GM12865 (cell line): ENCODE measurements at regions not wholly inside any gene's neighbourhood (a gene's known extent, or its start where the extent isn't known, plus 50 kb on each side); places are given as distances from the start of the nearest gene placed in this dataset.

ENCODE experiments used
- DNase-seq: peaks from one replicate; pipeline ENCODE4 v3.0.0; 2010; ENCODE audit warnings: low read depth
- H3K4me3 ChIP-seq: 2 replicates; pipeline ENCODE4 v1.5.1; 2011; ENCODE audit warnings: mild to moderate bottlenecking, low read depth, low read length, control low read depth
- TF ChIP-seq, protein P1 (sequence below): IDR thresholded peaks from 2 replicates; pipeline ENCODE4 v1.5.1; 2011; ENCODE audit warnings: low read length, control low read depth, low read depth, inconsistent platforms; ENCODE audit not compliant: insufficient read depth; ENCODE audit errors: missing control alignments

DNA sequence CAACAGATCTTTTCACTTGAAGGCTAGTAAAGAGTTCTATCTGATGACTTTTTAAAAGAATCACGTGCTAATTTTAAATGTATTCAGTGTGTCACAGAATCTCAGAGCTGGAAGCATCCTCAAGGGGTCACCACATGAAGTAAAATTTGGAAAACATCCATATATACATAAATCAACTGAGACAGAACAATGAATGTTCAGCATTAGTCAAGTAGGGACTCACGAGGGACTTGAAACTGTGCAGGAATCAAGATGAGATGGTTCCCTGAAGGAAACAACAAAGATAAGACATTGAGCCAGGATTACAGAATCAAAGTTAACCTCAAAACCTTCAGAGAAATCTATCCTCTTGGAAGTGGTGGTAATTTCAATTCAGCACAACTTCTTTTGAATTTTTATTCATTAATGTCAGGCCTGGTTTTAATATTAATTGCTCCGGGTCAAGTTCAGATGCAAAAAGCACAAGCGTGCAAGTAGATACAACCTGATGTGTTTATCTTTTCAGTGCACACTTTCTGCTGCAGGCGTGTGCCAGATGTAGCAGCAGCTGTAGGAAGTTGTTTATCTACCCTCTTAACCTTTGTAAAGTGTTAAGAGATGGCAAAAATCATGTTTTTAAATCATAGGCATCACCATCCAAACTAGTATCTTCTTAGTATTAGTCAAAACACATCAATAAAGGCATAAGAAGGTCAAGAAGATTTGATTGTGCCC lies 87.7 kb upstream of the SRD5A3 start:
- DNase-seq: no peak
- TF ChIP-seq, protein P1, sequence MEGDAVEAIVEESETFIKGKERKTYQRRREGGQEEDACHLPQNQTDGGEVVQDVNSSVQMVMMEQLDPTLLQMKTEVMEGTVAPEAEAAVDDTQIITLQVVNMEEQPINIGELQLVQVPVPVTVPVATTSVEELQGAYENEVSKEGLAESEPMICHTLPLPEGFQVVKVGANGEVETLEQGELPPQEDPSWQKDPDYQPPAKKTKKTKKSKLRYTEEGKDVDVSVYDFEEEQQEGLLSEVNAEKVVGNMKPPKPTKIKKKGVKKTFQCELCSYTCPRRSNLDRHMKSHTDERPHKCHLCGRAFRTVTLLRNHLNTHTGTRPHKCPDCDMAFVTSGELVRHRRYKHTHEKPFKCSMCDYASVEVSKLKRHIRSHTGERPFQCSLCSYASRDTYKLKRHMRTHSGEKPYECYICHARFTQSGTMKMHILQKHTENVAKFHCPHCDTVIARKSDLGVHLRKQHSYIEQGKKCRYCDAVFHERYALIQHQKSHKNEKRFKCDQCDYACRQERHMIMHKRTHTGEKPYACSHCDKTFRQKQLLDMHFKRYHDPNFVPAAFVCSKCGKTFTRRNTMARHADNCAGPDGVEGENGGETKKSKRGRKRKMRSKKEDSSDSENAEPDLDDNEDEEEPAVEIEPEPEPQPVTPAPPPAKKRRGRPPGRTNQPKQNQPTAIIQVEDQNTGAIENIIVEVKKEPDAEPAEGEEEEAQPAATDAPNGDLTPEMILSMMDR: no peak

DNA sequence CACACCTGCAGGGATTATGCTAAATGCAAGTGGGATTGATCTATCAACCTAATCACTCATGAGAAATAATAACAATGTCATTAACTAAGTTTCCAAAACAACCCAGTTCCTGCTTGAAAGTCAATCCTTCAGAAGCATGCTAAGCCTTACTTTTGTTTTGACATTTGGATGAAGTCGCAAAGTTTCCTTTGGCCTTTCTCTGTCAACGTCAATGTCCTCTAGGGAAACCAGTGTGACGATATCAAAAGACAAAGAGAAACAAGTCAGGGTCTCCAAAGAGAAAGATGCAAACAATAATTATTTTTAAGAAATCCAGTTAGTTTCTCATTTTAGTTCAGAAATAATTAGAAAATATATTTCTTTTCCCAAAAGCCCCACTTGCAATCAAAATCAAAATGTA lies 86.7 kb upstream of the SRD5A3 start:
- no peak for DNase-seq
- TF ChIP-seq, protein P1: no peak
- H3K4me3 ChIP-seq: no peak overlapping the region

More for the DNA sequence above, 87.7 kb upstream of the SRD5A3 start:
- H3K4me3 ChIP-seq: no peak overlapping the region

DNA sequence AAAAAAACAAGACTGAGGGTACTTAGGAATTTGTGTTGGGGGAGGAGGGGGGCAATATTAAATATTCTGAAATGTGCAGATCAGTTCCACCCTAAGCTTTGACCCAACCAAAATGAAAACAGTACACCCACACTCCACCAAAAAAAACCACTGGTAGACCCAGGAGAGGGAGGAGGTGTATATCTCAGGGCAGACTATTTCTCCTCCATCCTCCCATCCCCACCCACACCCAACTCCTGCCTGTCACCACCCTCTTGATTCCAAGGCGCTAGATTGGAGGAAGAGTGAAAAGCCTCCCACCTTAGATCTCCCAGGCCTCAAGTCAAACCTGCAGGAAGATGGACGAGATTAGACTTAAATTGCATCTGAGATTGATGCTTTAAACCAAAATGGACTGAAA lies 76.6 kb upstream of the SRD5A3 start:
- TF ChIP-seq, protein P1: no peak
- no peak for DNase-seq
- H3K4me3 ChIP-seq: no peak overlapping the region

DNA sequence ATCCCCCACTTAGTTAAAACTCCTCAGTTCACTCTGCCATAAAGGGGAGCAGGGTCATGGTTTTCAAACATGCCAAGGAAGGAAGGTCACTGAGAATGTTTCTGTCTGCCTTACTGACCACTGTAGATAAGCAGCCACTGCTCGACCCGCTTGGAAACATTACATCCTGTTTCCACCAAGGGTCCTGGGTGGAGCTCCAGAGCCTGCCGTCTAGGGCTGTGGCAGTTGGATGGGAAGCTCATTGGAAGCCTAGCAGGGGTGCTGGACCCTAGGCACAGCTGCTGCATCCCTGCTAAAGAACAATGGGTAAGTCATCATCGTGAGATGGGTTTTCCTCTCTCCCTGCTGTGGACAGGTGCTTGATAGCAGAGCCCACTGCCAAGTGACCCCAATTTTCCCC lies 76.0 kb upstream of the SRD5A3 start:
- DNase-seq: no peak
- TF ChIP-seq, protein P1: no peak

DNA sequence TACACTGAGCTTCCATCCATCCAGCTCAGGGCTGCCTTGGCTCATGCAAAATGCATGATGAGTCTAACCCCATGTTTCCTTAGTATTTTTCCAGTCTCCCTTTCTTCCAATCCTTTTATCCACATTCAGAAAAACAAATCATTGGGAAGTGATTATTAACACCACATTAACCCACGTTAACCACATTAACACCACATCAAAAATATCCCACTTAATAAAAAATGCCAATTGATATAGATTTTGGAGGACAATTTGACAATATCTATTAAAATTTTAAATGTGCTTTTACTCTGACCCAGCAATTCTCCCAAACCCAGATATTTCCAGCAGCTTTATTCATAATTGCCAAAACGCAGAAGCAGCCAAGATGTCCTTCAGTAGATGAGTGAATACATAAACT lies 75.6 kb upstream of the SRD5A3 start:
- DNase-seq: no peak
- no peak overlapping the region for H3K4me3 ChIP-seq
- TF ChIP-seq, protein P1: no peak

More for the DNA sequence above, 76.0 kb upstream of the SRD5A3 start:
- H3K4me3 ChIP-seq: no peak overlapping the region

DNA sequence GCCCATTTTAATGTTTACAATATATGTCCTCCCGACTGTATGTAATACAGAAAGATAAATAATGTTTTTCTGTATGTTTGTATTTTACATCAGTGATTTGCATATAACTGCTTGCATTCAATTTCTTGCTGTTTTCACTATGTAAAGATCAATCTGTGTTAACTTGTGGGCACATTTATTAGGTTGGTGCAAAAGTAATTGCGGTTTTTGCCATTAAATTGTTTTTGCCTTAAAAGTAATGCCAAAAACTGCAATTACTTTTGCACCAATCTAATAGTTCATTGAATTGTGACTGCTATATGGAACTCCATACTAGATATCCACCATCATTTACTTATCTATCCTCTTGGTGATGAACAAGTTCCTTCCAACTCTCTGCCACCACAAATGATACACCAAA lies 73.9 kb upstream of the SRD5A3 start:
- TF ChIP-seq, protein P1: no peak
- H3K4me3 ChIP-seq: no peak overlapping the region
- no peak for DNase-seq

DNA sequence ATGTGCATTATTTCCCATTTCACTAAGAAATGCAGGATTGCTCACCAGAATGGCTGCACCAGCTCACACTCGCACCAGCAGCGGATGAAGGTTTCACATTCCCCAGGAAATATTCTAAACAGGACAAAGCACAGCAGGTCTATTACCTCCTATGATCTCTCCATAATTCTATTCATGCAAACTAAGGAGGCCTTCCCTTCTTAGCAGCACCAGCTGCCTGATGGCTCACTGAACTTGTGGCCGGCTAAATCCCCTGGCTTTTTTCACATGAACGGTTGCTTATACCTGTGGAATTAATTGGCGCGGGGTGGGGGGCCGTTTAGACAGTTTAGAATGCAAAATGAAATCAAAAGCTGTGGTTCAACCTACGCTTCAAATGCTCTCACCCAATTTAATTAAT lies 73.5 kb upstream of the SRD5A3 start:
- H3K4me3 ChIP-seq: no peak overlapping the region
- TF ChIP-seq, protein P1: no peak

More for the DNA sequence above, 73.5 kb upstream of the SRD5A3 start:
- no peak for DNase-seq
